Heart left ventricle (tissue), 16 donors: ENCODE measurements at regions not wholly inside any gene's neighbourhood (a gene's known extent, or its start where the extent isn't known, plus 50 kb on each side); places are given as distances from the start of the nearest gene placed in this dataset.

Source experiments
- ATAC-seq, 4 donors: fragments of 200-7000 bp; cut with Tn5 transposase; one replicate each; pipeline ENCODE4 v1.9.1; 2020 to 2022; ENCODE audit warnings: moderate library complexity in 4 of 4, mild to moderate bottlenecking in 3 of 4, moderate number of reproducible peaks in 1 of 4
- DNase-seq, 5 donors: peaks; one replicate each; pipeline ENCODE4 v3.0.0-alpha.2; 2020
- H3K27ac ChIP-seq, 12 donors: fragments of 200-600 bp; sonication (generic) in 4 of 12; one replicate each; pipeline versions ENCODE4 v1.5.0 to v1.8.0; 2016 to 2022; ENCODE audit warnings: mild to moderate bottlenecking in 2 of 12
- H3K27me3 ChIP-seq, 9 donors: fragments of 200-600 bp; sonication (generic) in 2 of 9; one replicate each; pipeline versions ENCODE4 v1.5.1 to v1.8.0; 2016 to 2022; ENCODE audit warnings: mild to moderate bottlenecking in 3 of 9
- H3K36me3 ChIP-seq, 9 donors: fragments of 200-600 bp; sonication (generic) in 2 of 9; one replicate each; pipeline versions ENCODE4 v1.5.0 to v1.8.0; 2018 to 2022; ENCODE audit warnings: mild to moderate bottlenecking in 2 of 9
- H3K4me1 ChIP-seq, 12 donors: fragments of 200-600 bp; sonication (generic) in 4 of 12; one replicate each; pipeline versions ENCODE4 v1.5.0 to v1.8.0; 2016 to 2022; ENCODE audit warnings: mild to moderate bottlenecking in 3 of 12
- H3K4me3 ChIP-seq, 12 donors: fragments of 200-600 bp; sonication (generic) in 4 of 12; one replicate each; pipeline versions ENCODE4 v1.5.0 to v1.8.0; 2017 to 2022; ENCODE audit warnings: mild to moderate bottlenecking in 9 of 12, moderate library complexity in 4 of 12
- H3K9me3 ChIP-seq, 12 donors: fragments of 200-600 bp; sonication (generic) in 4 of 12; one replicate each; pipeline versions ENCODE4 v1.5.0 to v1.8.0; 2016 to 2022; ENCODE audit warnings: mild to moderate bottlenecking in 1 of 12
- CTCF ChIP-seq, 12 donors: fragments of 200-600 bp; sonication (generic) in 4 of 12; IDR thresholded peaks; one replicate each; pipeline versions ENCODE4 v1.5.0 to v1.8.0; 2018 to 2022; ENCODE audit warnings: antibody characterized with exemption in 12 of 12, mild to moderate bottlenecking in 5 of 12
- POLR2A ChIP-seq, 2 donors: fragments of 450-650 bp; IDR thresholded peaks; one replicate each; pipeline ENCODE4 v1.6.1; 2017; ENCODE audit warnings: antibody characterized with exemption in 2 of 2, mild to moderate bottlenecking in 2 of 2, moderate library complexity in 2 of 2
- WGBS, 4 donors: extraction: QIAGEN DNeasy Blood & Tissue Kit in 2 of 4; methylation state at CpG; one replicate each; pipeline versions ENCODE4 v1.1.5 to v1.1.7; 2013 to 2018; 5-methylcytosine and 5-hydroxymethylcytosine counted together
- intact Hi-C, 10 donors: fragments of 100-400 bp; cut with DNase I; formaldehyde crosslinking; loops; one replicate each; pipeline versions ENCODE4 v1.11.1 to v1.14.2; 2022
- donor health status: ischemic (EF 13 %, LVEDD 7.1; RV severe dilation, severe dysfunction).
- donor health status: healthy with polysubstance abuse.
- donor health status: DM: no; HTN: yes; CAD: no.
- donor health status: DM: no; HTN: no; CAD: no.
- donor health status: ischemic (EF 25% LVEDD 6.9; RV normal size, moderate dysfunction).
- donor health status: ischemic (EF 25% LVEDD 5.7; RV mildly dilated, moderate dysfunction).
- donor health status: healthy.
- donor health status: DM: yes; HTN: yes; CAD: no.
- donor health status: ischemic (EF 35%, LVEDD 5.7; RV mildly dilated, moderate dysfunction).
- donor health status: nonischemic (EF 11% LVEDD 7.7; RV severe dilation, severe dysfunction).
- donor health status: DM: yes; HTN: yes; CAD: no.
- donor health status: PGD.
- donor health status: ischemic (EF 29% LVEDD 5.4; RV normal size, mild dysfunction).
- donor health status: nonischemic (EF 23%, LVEDD 6.1; RV moderate dilation, normal function).

GRCh38 chr4:64157397-64157796 lies 251.9 kb downstream of the TECRL start:
- DNase-seq: no peak
- TF ChIP-seq POLR2A (IDR thresholded peaks at IDR 0.05) (no peak), CTCF (IDR thresholded peaks at IDR 0.05) (no peak)

DNA sequence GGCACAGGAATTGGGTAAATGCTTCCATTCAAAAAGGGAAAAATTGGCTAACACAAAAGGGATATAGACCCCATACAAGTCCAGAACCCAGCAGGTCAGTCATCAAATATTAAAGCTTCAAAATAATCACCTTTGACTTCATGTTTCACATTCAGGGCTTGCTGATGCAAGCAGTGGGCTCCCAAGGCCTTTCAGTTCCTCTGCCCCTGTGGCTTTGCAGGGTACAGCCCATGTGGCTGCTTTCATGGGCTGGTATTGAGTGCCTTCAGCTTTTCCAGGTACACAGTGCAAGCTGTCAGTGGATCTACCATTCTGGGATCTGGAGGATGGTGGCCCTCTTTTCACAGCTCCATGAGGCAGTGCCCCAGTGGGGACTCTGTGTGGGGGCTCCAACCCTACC lies 253.0 kb downstream of the TECRL start:
- Histone ChIP-seq H3K4me1 (peaks cover 0 to 5% (median 0%) of the 10 kb centered on the region in 12 donors), H3K27me3 (no peaks in the 10 kb centered on the region), H3K9me3 (no peaks in the 10 kb centered on the region), H3K4me3 (no peak overlapping the region), H3K36me3 (no peaks in the 10 kb centered on the region), H3K27ac (no peak overlapping the region)
- no peak for TF ChIP-seq POLR2A (IDR thresholded peaks at IDR 0.05)
- TF ChIP-seq CTCF (IDR thresholded peaks at IDR 0.05): no peak
- intact Hi-C loops: loop anchor here in 5 of 10 donors (5.0 to 10.0 kb wide), 4 partner anchors 381 to 431 kb away; no protein-coding TSS in a partner anchor
- ATAC-seq: no peak
- no peak for DNase-seq

More at GRCh38 chr4:64157397-64157796, 251.9 kb downstream of the TECRL start:
- Histone ChIP-seq H3K36me3 (no peaks in the 10 kb centered on the region), H3K4me3 (no peak overlapping the region), H3K9me3 (no peaks in the 10 kb centered on the region), H3K27me3 (no peaks in the 10 kb centered on the region), H3K27ac (no peak overlapping the region), H3K4me1 (peaks cover 0 to 5% (median 0%) of the 10 kb centered on the region in 12 donors)
- ATAC-seq: no peak
- WGBS, 4 donors: 74 to 97% (median 96%) methylated on average over 2 of the region's 2 CpGs
- intact Hi-C loops: loop anchor here in 5 of 10 donors (5.0 to 10.0 kb wide), 4 partner anchors 380 to 430 kb away; no protein-coding TSS in a partner anchor

DNA sequence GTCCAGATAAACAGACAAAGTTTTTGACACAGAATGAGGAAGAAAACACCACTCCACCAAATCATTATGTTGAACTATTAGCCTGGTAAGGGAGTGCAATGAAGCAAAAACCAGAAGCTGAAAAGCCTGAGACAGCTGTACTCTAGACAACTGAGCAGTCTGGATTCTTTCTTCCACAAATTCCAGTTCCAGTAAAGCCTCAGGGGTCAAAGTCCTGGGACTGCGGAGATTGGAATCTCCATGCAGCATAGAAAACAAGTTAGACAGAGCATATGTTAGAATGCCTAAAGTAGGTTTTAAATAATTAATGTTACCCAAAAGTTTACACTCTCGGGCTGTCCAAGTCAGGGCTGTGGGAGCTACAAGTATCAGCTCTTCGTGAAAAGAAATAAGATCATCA lies 263.2 kb downstream of the TECRL start:
- ATAC-seq: no peak

DNA sequence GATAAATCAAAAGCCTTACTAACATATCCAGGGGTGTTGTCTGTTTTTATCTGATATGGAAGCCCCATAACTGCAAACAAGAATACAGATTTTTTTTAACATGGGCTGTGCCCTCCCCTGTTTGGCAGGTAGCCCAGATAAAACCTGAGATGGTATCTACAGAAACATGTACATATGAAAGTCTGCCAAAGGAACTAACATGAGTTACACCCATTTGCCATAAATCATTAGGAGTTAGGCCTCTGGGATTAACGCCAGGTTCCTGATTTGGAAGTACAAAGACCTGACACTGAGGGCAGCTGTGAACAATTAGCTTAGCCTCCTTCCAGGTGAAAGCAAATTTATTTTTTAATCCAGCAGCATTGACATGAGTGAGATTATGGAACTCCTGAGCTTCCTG lies 264.3 kb downstream of the TECRL start:
- 45 to 78% (median 76%) methylated on average over 1 of the region's 1 CpG for WGBS, 4 donors
- TF ChIP-seq POLR2A (IDR thresholded peaks at IDR 0.05) (no peak), CTCF (IDR thresholded peaks at IDR 0.05) (no peak)
- intact Hi-C loops: no loop called here
- DNase-seq (peak in 1 of 5 donors; percentile 14), ATAC-seq (no peak)
- Histone ChIP-seq H3K36me3 (no peaks in the 10 kb centered on the region), H3K9me3 (peaks cover 0 to 36% (median 15%) of the 10 kb centered on the region in 12 donors), H3K4me1 (no peaks in the 10 kb centered on the region), H3K27ac (no peak overlapping the region), H3K27me3 (no peaks in the 10 kb centered on the region), H3K4me3 (no peak overlapping the region)

More for the DNA sequence above, 263.2 kb downstream of the TECRL start:
- 82 to 86% (median 85%) methylated on average over 3 of the region's 3 CpGs for WGBS, 4 donors
- no peaks in the 10 kb centered on the region for H3K36me3 ChIP-seq
- no peak overlapping the region for H3K27ac ChIP-seq
- no peak for DNase-seq
- intact Hi-C loops: no loop called here
- peaks cover 0 to 27% (median 12%) of the 10 kb centered on the region in 12 donors for H3K9me3 ChIP-seq
- H3K4me1 ChIP-seq: no peaks in the 10 kb centered on the region
- TF ChIP-seq CTCF (IDR thresholded peaks at IDR 0.05): no peak
- no peak for TF ChIP-seq POLR2A (IDR thresholded peaks at IDR 0.05)
- no peak overlapping the region for H3K4me3 ChIP-seq
- H3K27me3 ChIP-seq: no peaks in the 10 kb centered on the region
